ENCODE measurements at regions not wholly inside any gene's neighbourhood (a gene's known extent, or its start where the extent isn't known, plus 50 kb on each side); places are given as distances from the start of the nearest gene placed in this dataset.

- DNase-seq (ENCODE audit: low read depth) = no peak
- no peak for TF ChIP-seq CTCF (IDR thresholded peaks at IDR 0.05; ENCODE audit: insufficient read depth, low read depth, low read length, missing control alignments)
- no peak overlapping the region for H3K4me3 ChIP-seq (ENCODE audit: low read length)
Observed at GRCh38 chr10:120172356-120172755, 279.8 kb downstream of the SEC23IP start.

- no peak for DNase-seq (ENCODE audit: low read depth)
- no peak for TF ChIP-seq CTCF (IDR thresholded peaks at IDR 0.05; ENCODE audit: insufficient read depth, low read depth, low read length, missing control alignments)
- no peak overlapping the region for H3K4me3 ChIP-seq (ENCODE audit: low read length)
Observed at GRCh38 chr10:120174491-120174890, 282.0 kb downstream of the SEC23IP start.

- DNase-seq (ENCODE audit: low read depth) = no peak
- H3K4me3 ChIP-seq (ENCODE audit: low read length) = no peak overlapping the region
- TF ChIP-seq CTCF (IDR thresholded peaks at IDR 0.05; ENCODE audit: insufficient read depth, low read depth, low read length, missing control alignments) = no peak
Observed at GRCh38 chr10:120177330-120177729, 279.7 kb upstream of the PLPP4 start.

GRCh38 chr10:120180160-120180559 lies 276.9 kb upstream of the PLPP4 start:
- TF ChIP-seq CTCF (IDR thresholded peaks at IDR 0.05; ENCODE audit: insufficient read depth, low read depth, low read length, missing control alignments) = no peak
- DNase-seq (ENCODE audit: low read depth) = no peak
- H3K4me3 ChIP-seq (ENCODE audit: low read length) = no peak overlapping the region

- H3K4me3 ChIP-seq (ENCODE audit: low read length) = no peak overlapping the region
- TF ChIP-seq CTCF (IDR thresholded peaks at IDR 0.05; ENCODE audit: insufficient read depth, low read depth, low read length, missing control alignments) = no peak
- no peak for DNase-seq (ENCODE audit: low read depth)
Observed at GRCh38 chr10:120181154-120181553, 275.9 kb upstream of the PLPP4 start.

- DNase-seq (ENCODE audit: low read depth) = no peak
- no peak for TF ChIP-seq CTCF (IDR thresholded peaks at IDR 0.05; ENCODE audit: insufficient read depth, low read depth, low read length, missing control alignments)
- no peak overlapping the region for H3K4me3 ChIP-seq (ENCODE audit: low read length)
Observed at GRCh38 chr10:120182431-120182830, 274.6 kb upstream of the PLPP4 start.

GRCh38 chr10:120183546-120183945 lies 273.5 kb upstream of the PLPP4 start:
- no peak for DNase-seq (ENCODE audit: low read depth)
- H3K4me3 ChIP-seq (ENCODE audit: low read length) = no peak overlapping the region
- TF ChIP-seq CTCF (IDR thresholded peaks at IDR 0.05; ENCODE audit: insufficient read depth, low read depth, low read length, missing control alignments) = no peak

Measured in epithelial cell of esophagus (primary cell).